ENCODE measurements at regions not wholly inside any gene's neighbourhood (a gene's known extent, or its start where the extent isn't known, plus 50 kb on each side); places are given as distances from the start of the nearest gene placed in this dataset.

- H3K4me3 ChIP-seq (ENCODE audit: low read depth in 2 of 2, low read length in 2 of 2), result no peak overlapping the region
- CTCF ChIA-PET, result no interaction called here
- POLR2A ChIA-PET, result no interaction called here
- no peaks in the 10 kb centered on the region for H3K27me3 ChIP-seq (ENCODE audit: control insufficient read depth, insufficient read depth, low read length)
- TF ChIP-seq CTCF (IDR thresholded peaks at IDR 0.05) (no peak), SIN3A (IDR thresholded peaks at IDR 0.05; ENCODE audit: borderline replicate concordance, insufficient read depth, low read depth, low read length) (no peak), POLR2AphosphoS5 (IDR thresholded peaks at IDR 0.05; ENCODE audit: low read depth, low read length) (no peak), REST (IDR thresholded peaks at IDR 0.05; ENCODE audit: insufficient read depth in 1 of 2, low read depth in 2 of 2, low read length in 1 of 2) (no peak), TCF7L2 (IDR thresholded peaks at IDR 0.05; ENCODE audit: low read depth, low read length) (no peak)
- H3K36me3 ChIP-seq (ENCODE audit: control insufficient read depth, insufficient read depth, low read length), result no peaks in the 10 kb centered on the region; the same call in 1 of the 2 replicates
- ATAC-seq (no peak), DNase-seq (ENCODE audit: low read depth, low spot score) (no peak)
- intact Hi-C loops (cut with micrococcal nuclease; ENCODE audit: unreplicated experiment) (no loop called here), in situ Hi-C loops (cut with HindIII; ENCODE audit: low pct_unique_long_range_greater_than_20kb, low sequenced_read_pairs) (no loop called here)
- no TSS peak for BruUV-seq (replicated peaks)
- H3K4me1 ChIP-seq (ENCODE audit: control insufficient read depth, insufficient read depth, low read length), result no peaks in the 10 kb centered on the region
- no peak overlapping the region for H3K27ac ChIP-seq (ENCODE audit: low read length)
- no peaks in the 10 kb centered on the region for H3K9me3 ChIP-seq (ENCODE audit: control insufficient read depth, insufficient read depth, low read depth, low read length)
Observed at GRCh38 chr4:18105030-18106011, 83.8 kb upstream of the LCORL start.

- in situ Hi-C loops (cut with HindIII; ENCODE audit: low pct_unique_long_range_greater_than_20kb, low sequenced_read_pairs), result no loop called here
- ChIA-PET POLR2A (no interaction called here), CTCF (interaction anchor here (0.7 kb wide), 1 partner anchor 287 kb away, joined by 3 read pairs; no protein-coding TSS in a partner anchor)
- Histone ChIP-seq H3K27me3 (ENCODE audit: control insufficient read depth, insufficient read depth, low read length) (no peaks in the 10 kb centered on the region), H3K4me3 (ENCODE audit: low read depth in 2 of 2, low read length in 2 of 2) (no peak overlapping the region), H3K27ac (ENCODE audit: low read length) (no peak overlapping the region), H3K9me3 (ENCODE audit: control insufficient read depth, insufficient read depth, low read depth, low read length) (no peaks in the 10 kb centered on the region), H3K36me3 (ENCODE audit: control insufficient read depth, insufficient read depth, low read length) (no peaks in the 10 kb centered on the region; the same call in 1 of the 2 replicates), H3K4me1 (ENCODE audit: control insufficient read depth, insufficient read depth, low read length) (no peaks in the 10 kb centered on the region)
- intact Hi-C loops (cut with micrococcal nuclease; ENCODE audit: unreplicated experiment), result no loop called here
- no peak for TF ChIP-seq POLR2AphosphoS5 (IDR thresholded peaks at IDR 0.05; ENCODE audit: low read depth, low read length)
- TF ChIP-seq TCF7L2 (IDR thresholded peaks at IDR 0.05; ENCODE audit: low read depth, low read length), result no peak
- no peak for TF ChIP-seq CTCF (IDR thresholded peaks at IDR 0.05)
- no peak for TF ChIP-seq SIN3A (IDR thresholded peaks at IDR 0.05; ENCODE audit: borderline replicate concordance, insufficient read depth, low read depth, low read length)
- no peak for TF ChIP-seq REST (IDR thresholded peaks at IDR 0.05; ENCODE audit: insufficient read depth in 1 of 2, low read depth in 2 of 2, low read length in 1 of 2)
- DNase-seq (ENCODE audit: low read depth, low spot score), result no peak
- ATAC-seq, result no peak
- no TSS peak for BruUV-seq (replicated peaks)
Observed at GRCh38 chr4:18103876-18104605, 82.5 kb upstream of the LCORL start.

All from Panc1 (cell line).